ENCODE measurements at regions not wholly inside any gene's neighbourhood (a gene's known extent, or its start where the extent isn't known, plus 50 kb on each side); places are given as distances from the start of the nearest gene placed in this dataset.
A peak's percentile ranks its signal among the peaks of the same experiment; 100 is the strongest.

- POLR2A ChIA-PET = no interaction called here
- Histone ChIP-seq H3K4me1 (ENCODE audit: insufficient read depth, low read length) (no peaks in the 10 kb centered on the region), H3K4me3 (ENCODE audit: low read length) (no peak overlapping the region), H3K27me3 (ENCODE audit: insufficient read depth, low read length, poor library complexity, severe bottlenecking) (peaks cover 9% of the 10 kb centered on the region), H3K27ac (ENCODE audit: low read depth, low read length) (no peak overlapping the region), H3K36me3 (ENCODE audit: insufficient read depth, low read length) (no peaks in the 10 kb centered on the region), H3K9me3 (ENCODE audit: low read length) (no peaks in the 10 kb centered on the region)
- DNase-seq = no peak
- CTCF ChIA-PET = no interaction called here
- Mint-ChIP-seq H3K27me3 (peaks cover 12 to 23% of the 10 kb centered on the region in 2 donors), H3K4me3 (no peak overlapping the region), H3K27ac (no peak overlapping the region), H3K9me3 (no peaks in the 10 kb centered on the region), H3K36me3 (no peaks in the 10 kb centered on the region), H3K4me1 (no peaks in the 10 kb centered on the region)
Measured at GRCh38 chr16:86241681-86242080, 268.6 kb upstream of the FOXF1 start.

- H3K27ac Mint-ChIP-seq = peak overlapping the region in 1 of 8 donors; percentile 31
- Histone ChIP-seq H3K9me3 (ENCODE audit: low read length) (no peaks in the 10 kb centered on the region), H3K36me3 (ENCODE audit: insufficient read depth, low read length) (no peaks in the 10 kb centered on the region), H3K27me3 (ENCODE audit: insufficient read depth, low read length, poor library complexity, severe bottlenecking) (peaks cover 9% of the 10 kb centered on the region), H3K4me3 (ENCODE audit: low read length) (no peak overlapping the region), H3K4me1 (ENCODE audit: insufficient read depth, low read length) (no peaks in the 10 kb centered on the region), H3K27ac (ENCODE audit: low read depth, low read length) (no peak overlapping the region)
- CTCF ChIA-PET = no interaction called here
- DNase-seq = no peak
- no peak overlapping the region for H3K4me3 Mint-ChIP-seq
- no peaks in the 10 kb centered on the region for H3K36me3 Mint-ChIP-seq
- no peaks in the 10 kb centered on the region for H3K9me3 Mint-ChIP-seq
- peaks cover 12 to 23% of the 10 kb centered on the region in 2 donors for H3K27me3 Mint-ChIP-seq
- POLR2A ChIA-PET = no interaction called here
- no peaks in the 10 kb centered on the region for H3K4me1 Mint-ChIP-seq
Measured at GRCh38 chr16:86242244-86243122, 267.8 kb upstream of the FOXF1 start.

GRCh38 chr16:86243123-86243473, 267.2 kb upstream of the FOXF1 start:
- Mint-ChIP-seq H3K9me3 (no peaks in the 10 kb centered on the region), H3K36me3 (no peaks in the 10 kb centered on the region), H3K27ac (no peak overlapping the region), H3K4me1 (no peaks in the 10 kb centered on the region), H3K27me3 (peaks cover 12 to 23% of the 10 kb centered on the region in 2 donors), H3K4me3 (no peak overlapping the region)
- Histone ChIP-seq H3K27me3 (ENCODE audit: insufficient read depth, low read length, poor library complexity, severe bottlenecking) (peaks cover 9% of the 10 kb centered on the region), H3K27ac (ENCODE audit: low read depth, low read length) (no peak overlapping the region), H3K36me3 (ENCODE audit: insufficient read depth, low read length) (no peaks in the 10 kb centered on the region), H3K9me3 (ENCODE audit: low read length) (no peaks in the 10 kb centered on the region), H3K4me3 (ENCODE audit: low read length) (no peak overlapping the region), H3K4me1 (ENCODE audit: insufficient read depth, low read length) (no peaks in the 10 kb centered on the region)
- ChIA-PET CTCF (no interaction called here), POLR2A (no interaction called here)
- no peak for DNase-seq

- H3K4me3 Mint-ChIP-seq = no peak overlapping the region
- POLR2A ChIA-PET = no interaction called here
- H3K27ac Mint-ChIP-seq = no peak overlapping the region
- peaks cover 12 to 23% of the 10 kb centered on the region in 2 donors for H3K27me3 Mint-ChIP-seq
- no peaks in the 10 kb centered on the region for H3K36me3 ChIP-seq (ENCODE audit: insufficient read depth, low read length)
- CTCF ChIA-PET = no interaction called here
- peaks cover 9% of the 10 kb centered on the region for H3K27me3 ChIP-seq (ENCODE audit: insufficient read depth, low read length, poor library complexity, severe bottlenecking)
- no peaks in the 10 kb centered on the region for H3K4me1 Mint-ChIP-seq
- no peak overlapping the region for H3K27ac ChIP-seq (ENCODE audit: low read depth, low read length)
- H3K9me3 ChIP-seq (ENCODE audit: low read length) = no peaks in the 10 kb centered on the region
- no peak for DNase-seq
- no peaks in the 10 kb centered on the region for H3K9me3 Mint-ChIP-seq
- H3K4me3 ChIP-seq (ENCODE audit: low read length) = no peak overlapping the region
- H3K4me1 ChIP-seq (ENCODE audit: insufficient read depth, low read length) = no peaks in the 10 kb centered on the region
- H3K36me3 Mint-ChIP-seq = no peaks in the 10 kb centered on the region
Measured at GRCh38 chr16:86243571-86244154, 266.7 kb upstream of the FOXF1 start.

GRCh38 chr16:86244158-86244557, 266.2 kb upstream of the FOXF1 start:
- Mint-ChIP-seq H3K36me3 (no peaks in the 10 kb centered on the region), H3K27ac (no peak overlapping the region), H3K27me3 (peaks cover 12 to 23% of the 10 kb centered on the region in 2 donors), H3K9me3 (no peaks in the 10 kb centered on the region), H3K4me3 (no peak overlapping the region), H3K4me1 (no peaks in the 10 kb centered on the region)
- ChIA-PET CTCF (no interaction called here), POLR2A (no interaction called here)
- no peak overlapping the region for H3K27ac ChIP-seq (ENCODE audit: low read depth, low read length)
- H3K4me1 ChIP-seq (ENCODE audit: insufficient read depth, low read length) = no peaks in the 10 kb centered on the region
- no peaks in the 10 kb centered on the region for H3K9me3 ChIP-seq (ENCODE audit: low read length)
- no peaks in the 10 kb centered on the region for H3K36me3 ChIP-seq (ENCODE audit: insufficient read depth, low read length)
- H3K27me3 ChIP-seq (ENCODE audit: insufficient read depth, low read length, poor library complexity, severe bottlenecking) = peaks cover 9% of the 10 kb centered on the region
- no peak for DNase-seq
- no peak overlapping the region for H3K4me3 ChIP-seq (ENCODE audit: low read length)

GRCh38 chr16:86244936-86245335, 265.4 kb upstream of the FOXF1 start:
- H3K36me3 ChIP-seq (ENCODE audit: insufficient read depth, low read length) = no peaks in the 10 kb centered on the region
- H3K36me3 Mint-ChIP-seq = no peaks in the 10 kb centered on the region
- DNase-seq = no peak
- H3K9me3 Mint-ChIP-seq = peaks cover 0 to 1% (median 0%) of the 10 kb centered on the region in 5 donors
- ChIA-PET POLR2A (no interaction called here), CTCF (no interaction called here)
- H3K27ac ChIP-seq (ENCODE audit: low read depth, low read length) = no peak overlapping the region
- no peak overlapping the region for H3K4me3 ChIP-seq (ENCODE audit: low read length)
- H3K4me1 ChIP-seq (ENCODE audit: insufficient read depth, low read length) = no peaks in the 10 kb centered on the region
- H3K4me1 Mint-ChIP-seq = no peaks in the 10 kb centered on the region
- peaks cover 9 to 23% of the 10 kb centered on the region in 2 donors for H3K27me3 Mint-ChIP-seq
- H3K27ac Mint-ChIP-seq = no peak overlapping the region
- H3K4me3 Mint-ChIP-seq = no peak overlapping the region
- H3K9me3 ChIP-seq (ENCODE audit: low read length) = no peaks in the 10 kb centered on the region
- peaks cover 9% of the 10 kb centered on the region for H3K27me3 ChIP-seq (ENCODE audit: insufficient read depth, low read length, poor library complexity, severe bottlenecking)

GRCh38 chr16:86245351-86245750, 265.0 kb upstream of the FOXF1 start:
- ChIA-PET POLR2A (no interaction called here), CTCF (no interaction called here)
- Histone ChIP-seq H3K4me1 (ENCODE audit: insufficient read depth, low read length) (no peaks in the 10 kb centered on the region), H3K9me3 (ENCODE audit: low read length) (no peaks in the 10 kb centered on the region), H3K27ac (ENCODE audit: low read depth, low read length) (no peak overlapping the region), H3K36me3 (ENCODE audit: insufficient read depth, low read length) (no peaks in the 10 kb centered on the region), H3K4me3 (ENCODE audit: low read length) (no peak overlapping the region), H3K27me3 (ENCODE audit: insufficient read depth, low read length, poor library complexity, severe bottlenecking) (peaks cover 9% of the 10 kb centered on the region)
- no peaks in the 10 kb centered on the region for H3K4me1 Mint-ChIP-seq
- H3K36me3 Mint-ChIP-seq = no peaks in the 10 kb centered on the region
- peaks cover 9 to 19% of the 10 kb centered on the region in 2 donors for H3K27me3 Mint-ChIP-seq
- no peak overlapping the region for H3K4me3 Mint-ChIP-seq
- peaks cover 0 to 2% (median 0%) of the 10 kb centered on the region in 5 donors for H3K9me3 Mint-ChIP-seq
- H3K27ac Mint-ChIP-seq = no peak overlapping the region
- no peak for DNase-seq

GRCh38 chr16:86245895-86246294, 264.4 kb upstream of the FOXF1 start:
- no peak overlapping the region for H3K4me3 ChIP-seq (ENCODE audit: low read length)
- no peaks in the 10 kb centered on the region for H3K36me3 Mint-ChIP-seq
- H3K27ac ChIP-seq (ENCODE audit: low read depth, low read length) = no peak overlapping the region
- no peak for DNase-seq
- no peaks in the 10 kb centered on the region for H3K4me1 ChIP-seq (ENCODE audit: insufficient read depth, low read length)
- peaks cover 9 to 19% of the 10 kb centered on the region in 2 donors for H3K27me3 Mint-ChIP-seq
- POLR2A ChIA-PET = no interaction called here
- peaks cover 0 to 2% (median 0%) of the 10 kb centered on the region in 5 donors for H3K9me3 Mint-ChIP-seq
- CTCF ChIA-PET = no interaction called here
- H3K27me3 ChIP-seq (ENCODE audit: insufficient read depth, low read length, poor library complexity, severe bottlenecking) = peaks cover 9% of the 10 kb centered on the region
- no peaks in the 10 kb centered on the region for H3K9me3 ChIP-seq (ENCODE audit: low read length)
- H3K27ac Mint-ChIP-seq = no peak overlapping the region
- no peaks in the 10 kb centered on the region for H3K4me1 Mint-ChIP-seq
- H3K36me3 ChIP-seq (ENCODE audit: insufficient read depth, low read length) = no peaks in the 10 kb centered on the region
- no peak overlapping the region for H3K4me3 Mint-ChIP-seq
